NCI-H1436 treated with DMSO at 0.1 percent for 48 hours (cell line): ENCODE measurements at regions not wholly inside any gene's neighbourhood (a gene's known extent, or its start where the extent isn't known, plus 50 kb on each side); places are given as distances from the start of the nearest gene placed in this dataset.

Experiments
- DNase-seq: peaks from one replicate; lab custom pipeline; 2025; lab: John Stamatoyannopoulos, UW

GRCh38 chr18:75904416-75904815 is 476.9 kb upstream of the SMIM21 start:
- no peak for DNase-seq

- no peak for DNase-seq
These were observed 471.1 kb upstream of the SMIM21 start for GRCh38 chr18:75898651-75899050.

- DNase-seq = no peak
These were observed 469.9 kb upstream of the SMIM21 start for GRCh38 chr18:75897386-75897785.

GRCh38 chr18:75896865-75897264 is 469.4 kb upstream of the SMIM21 start:
- no peak for DNase-seq

- no peak for DNase-seq
These were observed 467.6 kb upstream of the SMIM21 start for GRCh38 chr18:75895135-75895534.

- DNase-seq = no peak
These were observed 457.2 kb upstream of the SMIM21 start for GRCh38 chr18:75884728-75885127.

GRCh38 chr18:75880925-75881504 is 453.5 kb upstream of the SMIM21 start:
- DNase-seq = no peak

- DNase-seq = no peak
These were observed 452.8 kb upstream of the SMIM21 start for GRCh38 chr18:75880266-75880665.

- no peak for DNase-seq
These were observed 451.7 kb upstream of the SMIM21 start for GRCh38 chr18:75879196-75879595.

- DNase-seq = no peak
These were observed 448.1 kb upstream of the SMIM21 start for GRCh38 chr18:75875559-75875958.

GRCh38 chr18:75874401-75875089 is 447.0 kb upstream of the SMIM21 start:
- no peak for DNase-seq

GRCh38 chr18:75871596-75871995 is 444.1 kb upstream of the SMIM21 start:
- no peak for DNase-seq

GRCh38 chr18:75869162-75869561 is 441.7 kb upstream of the SMIM21 start:
- DNase-seq = no peak

- no peak for DNase-seq
These were observed 440.5 kb upstream of the SMIM21 start for GRCh38 chr18:75868031-75868430.

- DNase-seq = no peak
These were observed 438.1 kb upstream of the SMIM21 start for GRCh38 chr18:75865639-75866038.

GRCh38 chr18:75864816-75865215 is 437.3 kb upstream of the SMIM21 start:
- no peak for DNase-seq

GRCh38 chr18:75863696-75864095 is 436.2 kb upstream of the SMIM21 start:
- no peak for DNase-seq

GRCh38 chr18:75862458-75862857 is 435.0 kb upstream of the SMIM21 start:
- DNase-seq = no peak

GRCh38 chr18:75860166-75860565 is 432.7 kb upstream of the SMIM21 start:
- no peak for DNase-seq

GRCh38 chr18:75859533-75859932 is 432.0 kb upstream of the SMIM21 start:
- no peak for DNase-seq

- DNase-seq = no peak
These were observed 431.3 kb upstream of the SMIM21 start for GRCh38 chr18:75858754-75859153.

GRCh38 chr18:75857558-75857957 is 430.1 kb upstream of the SMIM21 start:
- DNase-seq = no peak

GRCh38 chr18:75854808-75855207 is 427.3 kb upstream of the SMIM21 start:
- DNase-seq = no peak

GRCh38 chr18:75854174-75854573 is 426.7 kb upstream of the SMIM21 start:
- DNase-seq = no peak
